ENCODE measurements at regions not wholly inside any gene's neighbourhood (a gene's known extent, or its start where the extent isn't known, plus 50 kb on each side); places are given as distances from the start of the nearest gene placed in this dataset.

DNA sequence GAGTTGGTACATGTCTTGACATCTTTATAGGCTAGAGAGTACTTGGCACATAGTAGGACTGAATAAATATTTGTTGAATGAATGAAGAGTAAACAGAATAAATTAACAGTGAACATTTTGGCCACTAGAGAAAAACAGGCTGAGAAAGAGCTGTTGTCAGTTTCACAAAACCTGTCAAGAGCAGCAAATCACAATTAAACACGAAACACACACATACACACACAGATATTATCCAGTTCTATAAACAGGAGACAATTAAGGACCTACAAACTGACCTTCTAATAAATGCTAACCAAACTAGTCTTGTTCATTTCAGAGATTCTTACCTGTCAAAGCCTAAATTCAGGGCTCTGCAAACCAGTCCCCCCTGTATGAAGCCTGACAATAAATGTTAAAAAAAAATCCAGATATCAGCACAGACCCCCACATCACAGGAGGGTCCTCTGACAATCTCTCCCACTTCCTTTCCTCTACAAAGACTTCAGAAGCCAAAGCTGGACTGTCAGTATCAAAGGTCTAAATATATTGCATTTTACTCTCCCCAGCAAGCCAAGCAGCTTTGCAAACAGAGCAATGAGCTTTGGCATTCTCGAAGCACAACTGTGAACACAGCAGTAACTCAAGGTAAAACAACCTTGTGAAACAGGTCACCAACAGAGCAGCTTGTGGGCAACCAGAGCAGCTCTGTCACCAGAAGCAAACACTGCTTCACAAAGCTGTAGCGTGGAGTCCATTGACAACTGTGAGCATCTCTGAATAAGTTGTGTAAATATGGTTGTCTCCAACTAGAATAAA is 229.9 kb downstream of the TBXT start:
- DNase-seq (ENCODE audit: low read depth): no peak
- in situ Hi-C loops (cut with HindIII; ENCODE audit: low sequenced_read_pairs): no loop called here
- no peak overlapping the region for H3K4me3 ChIP-seq (ENCODE audit: low read depth, low read length)
- TF ChIP-seq, protein P1, sequence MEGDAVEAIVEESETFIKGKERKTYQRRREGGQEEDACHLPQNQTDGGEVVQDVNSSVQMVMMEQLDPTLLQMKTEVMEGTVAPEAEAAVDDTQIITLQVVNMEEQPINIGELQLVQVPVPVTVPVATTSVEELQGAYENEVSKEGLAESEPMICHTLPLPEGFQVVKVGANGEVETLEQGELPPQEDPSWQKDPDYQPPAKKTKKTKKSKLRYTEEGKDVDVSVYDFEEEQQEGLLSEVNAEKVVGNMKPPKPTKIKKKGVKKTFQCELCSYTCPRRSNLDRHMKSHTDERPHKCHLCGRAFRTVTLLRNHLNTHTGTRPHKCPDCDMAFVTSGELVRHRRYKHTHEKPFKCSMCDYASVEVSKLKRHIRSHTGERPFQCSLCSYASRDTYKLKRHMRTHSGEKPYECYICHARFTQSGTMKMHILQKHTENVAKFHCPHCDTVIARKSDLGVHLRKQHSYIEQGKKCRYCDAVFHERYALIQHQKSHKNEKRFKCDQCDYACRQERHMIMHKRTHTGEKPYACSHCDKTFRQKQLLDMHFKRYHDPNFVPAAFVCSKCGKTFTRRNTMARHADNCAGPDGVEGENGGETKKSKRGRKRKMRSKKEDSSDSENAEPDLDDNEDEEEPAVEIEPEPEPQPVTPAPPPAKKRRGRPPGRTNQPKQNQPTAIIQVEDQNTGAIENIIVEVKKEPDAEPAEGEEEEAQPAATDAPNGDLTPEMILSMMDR (IDR thresholded peaks at IDR 0.05; ENCODE audit: low read depth, low read length, missing control alignments): no peak

- in situ Hi-C loops (cut with HindIII; ENCODE audit: low sequenced_read_pairs): no loop called here
- H3K4me3 ChIP-seq (ENCODE audit: low read depth, low read length): no peak overlapping the region
- TF ChIP-seq, protein P1 (IDR thresholded peaks at IDR 0.05; ENCODE audit: low read depth, low read length, missing control alignments): no peak
- no peak for DNase-seq (ENCODE audit: low read depth)
Observed at GRCh38 chr6:165936660-165937059, 231.0 kb downstream of the TBXT start.

DNA sequence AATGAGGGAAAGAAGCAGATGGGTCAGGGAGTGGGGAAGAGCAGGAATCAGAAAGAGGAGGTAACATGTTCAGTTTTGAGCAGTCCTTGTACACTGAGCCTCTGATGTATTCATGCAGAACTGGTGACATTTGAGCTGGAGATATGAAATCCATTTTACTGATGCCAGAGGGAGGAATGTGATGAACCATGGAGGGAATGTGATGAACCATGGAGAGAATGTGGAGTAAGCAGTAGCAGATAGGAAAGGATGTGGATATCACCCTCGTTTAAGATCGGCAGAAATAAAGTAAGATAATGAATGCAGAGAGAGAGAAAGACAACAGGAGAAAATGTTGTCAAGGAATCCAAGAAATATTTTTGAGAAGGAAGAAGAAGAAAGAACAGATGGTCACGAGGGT is 231.6 kb downstream of the TBXT start:
- H3K4me3 ChIP-seq (ENCODE audit: low read depth, low read length): no peak overlapping the region
- no peak for DNase-seq (ENCODE audit: low read depth)
- in situ Hi-C loops (cut with HindIII; ENCODE audit: low sequenced_read_pairs): no loop called here
- TF ChIP-seq, protein P1 (IDR thresholded peaks at IDR 0.05; ENCODE audit: low read depth, low read length, missing control alignments): no peak

DNA sequence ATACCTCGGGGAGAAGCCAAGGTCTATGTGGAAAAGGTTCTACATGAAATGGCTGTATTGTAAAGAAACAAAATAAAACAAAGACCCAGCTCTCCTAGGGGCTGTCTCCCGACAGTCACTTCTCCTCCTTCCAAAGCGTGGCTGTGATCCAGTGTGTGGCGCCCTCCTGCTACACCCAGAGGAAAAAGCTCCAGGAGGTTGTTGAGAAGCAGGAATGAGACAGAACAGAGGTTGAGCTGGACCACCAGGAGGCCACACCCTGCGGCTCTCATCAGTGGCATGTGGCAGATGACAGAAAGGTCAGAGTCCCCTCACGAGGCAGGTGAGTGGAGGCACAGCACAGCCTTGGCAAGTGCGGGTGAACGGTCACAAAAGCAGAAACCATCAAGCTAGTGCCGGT is 236.0 kb downstream of the TBXT start:
- TF ChIP-seq, protein P1 (IDR thresholded peaks at IDR 0.05; ENCODE audit: low read depth, low read length, missing control alignments): no peak
- DNase-seq (ENCODE audit: low read depth): no peak
- H3K4me3 ChIP-seq (ENCODE audit: low read depth, low read length): no peak overlapping the region
- in situ Hi-C loops (cut with HindIII; ENCODE audit: low sequenced_read_pairs): no loop called here

GRCh38 chr6:165930668-165931214 is 236.9 kb downstream of the TBXT start:
- in situ Hi-C loops (cut with HindIII; ENCODE audit: low sequenced_read_pairs): no loop called here
- DNase-seq (ENCODE audit: low read depth): no peak
- TF ChIP-seq, protein P1 (IDR thresholded peaks at IDR 0.05; ENCODE audit: low read depth, low read length, missing control alignments): no peak
- H3K4me3 ChIP-seq (ENCODE audit: low read depth, low read length): no peak overlapping the region

DNA sequence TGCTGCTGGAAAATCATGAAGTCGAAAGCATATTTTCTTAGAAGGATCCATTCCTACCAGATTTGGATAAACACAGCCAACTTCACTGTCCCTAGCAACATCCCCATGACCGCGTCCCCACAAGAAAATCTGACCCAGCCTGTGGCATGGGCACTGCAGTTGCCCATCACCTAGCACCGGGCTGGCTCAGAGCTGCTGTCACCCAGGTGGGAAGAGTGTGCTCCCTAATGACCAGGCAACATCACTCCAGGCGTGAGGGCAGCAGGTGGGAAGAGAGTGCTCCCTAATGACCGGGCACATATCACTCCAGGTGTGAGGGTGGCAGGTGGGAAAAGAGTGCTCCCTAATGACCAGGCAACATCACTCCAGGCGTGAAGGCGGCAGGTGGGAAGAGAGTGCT is 238.0 kb downstream of the TBXT start:
- H3K4me3 ChIP-seq (ENCODE audit: low read depth, low read length): no peak overlapping the region
- DNase-seq (ENCODE audit: low read depth): no peak
- TF ChIP-seq, protein P1 (IDR thresholded peaks at IDR 0.05; ENCODE audit: low read depth, low read length, missing control alignments): no peak
- in situ Hi-C loops (cut with HindIII; ENCODE audit: low sequenced_read_pairs): no loop called here
